ENCODE measurements at regions not wholly inside any gene's neighbourhood (a gene's known extent, or its start where the extent isn't known, plus 50 kb on each side); places are given as distances from the start of the nearest gene placed in this dataset.

GRCh38 chr14:85963486-85963885, 433.5 kb downstream of the FLRT2 start:
- no peak overlapping the region for H3K9ac ChIP-seq (ENCODE audit: low read depth in 1 of 2, low read length in 2 of 2)
- H3K36me3 ChIP-seq (ENCODE audit: control insufficient read depth in 4 of 4, insufficient read depth in 3 of 4, low read depth in 1 of 4, low read length in 3 of 4) = no peaks in the 10 kb centered on the region
- no peak overlapping the region for H3K4me3 ChIP-seq (ENCODE audit: low read depth in 1 of 3, low read length in 3 of 3)
- TF ChIP-seq FOXA2 (IDR thresholded peaks at IDR 0.05) (no peak), ZBTB33 (IDR thresholded peaks at IDR 0.05) (no peak), EGR1 (IDR thresholded peaks at IDR 0.05; ENCODE audit: low read depth in 2 of 2) (no peak), SP1 (IDR thresholded peaks at IDR 0.05) (no peak), YY1 (IDR thresholded peaks at IDR 0.05) (no peak), NR2F2 (IDR thresholded peaks at IDR 0.05) (no peak), HNF4A (conservative IDR thresholded peaks at IDR 0.05) (no peak), RXRA (IDR thresholded peaks at IDR 0.05) (no peak), ATF3 (IDR thresholded peaks at IDR 0.05) (no peak), MAX (IDR thresholded peaks at IDR 0.05) (no peak), FOXA1 (IDR thresholded peaks at IDR 0.05) (no peak), REST (IDR thresholded peaks at IDR 0.05) (no peak), TAF1 (conservative IDR thresholded peaks at IDR 0.05) (no peak), JUND (IDR thresholded peaks at IDR 0.05) (no peak), GABPA (IDR thresholded peaks at IDR 0.05 in 1 of 2, conservative IDR thresholded peaks at IDR 0.05 in 1 of 2) (no peak)
- H3K4me1 ChIP-seq (ENCODE audit: control insufficient read depth in 4 of 4, insufficient read depth in 4 of 4, low read length in 3 of 4) = no peaks in the 10 kb centered on the region
- no peak for DNase-seq (ENCODE audit: low spot score)
- no peaks in the 10 kb centered on the region for H3K9me3 ChIP-seq (ENCODE audit: control insufficient read depth in 4 of 4, low read length in 3 of 4)
- no peaks in the 10 kb centered on the region for H3K27me3 ChIP-seq (ENCODE audit: control insufficient read depth in 4 of 4, insufficient read depth in 4 of 4, low read length in 3 of 4)
- H3K27ac ChIP-seq (ENCODE audit: low read depth in 1 of 2, low read length in 2 of 2) = no peak overlapping the region

- Histone ChIP-seq H3K4me1 (ENCODE audit: control insufficient read depth in 4 of 4, insufficient read depth in 4 of 4, low read length in 3 of 4) (no peaks in the 10 kb centered on the region), H3K27me3 (ENCODE audit: control insufficient read depth in 4 of 4, insufficient read depth in 4 of 4, low read length in 3 of 4) (no peaks in the 10 kb centered on the region), H3K4me3 (ENCODE audit: low read depth in 1 of 3, low read length in 3 of 3) (no peak overlapping the region), H3K27ac (ENCODE audit: low read depth in 1 of 2, low read length in 2 of 2) (no peak overlapping the region), H3K9ac (ENCODE audit: low read depth in 1 of 2, low read length in 2 of 2) (no peak overlapping the region), H3K9me3 (ENCODE audit: control insufficient read depth in 4 of 4, low read length in 3 of 4) (no peaks in the 10 kb centered on the region), H3K36me3 (ENCODE audit: control insufficient read depth in 4 of 4, insufficient read depth in 3 of 4, low read depth in 1 of 4, low read length in 3 of 4) (no peaks in the 10 kb centered on the region)
- 61% methylated on average over 2 of the region's 2 CpGs for WGBS
- no peak for DNase-seq (ENCODE audit: low spot score)
- TF ChIP-seq YY1 (IDR thresholded peaks at IDR 0.05) = no peak
- no peak for TF ChIP-seq FOXA1 (IDR thresholded peaks at IDR 0.05)
- TF ChIP-seq FOXA2 (IDR thresholded peaks at IDR 0.05) = no peak
- no peak for TF ChIP-seq ZBTB33 (IDR thresholded peaks at IDR 0.05)
- no peak for TF ChIP-seq RAD21 (IDR thresholded peaks at IDR 0.05)
- TF ChIP-seq MAX (IDR thresholded peaks at IDR 0.05) = no peak
- no peak for TF ChIP-seq JUND (IDR thresholded peaks at IDR 0.05)
- no peak for TF ChIP-seq REST (IDR thresholded peaks at IDR 0.05)
- no peak for TF ChIP-seq ATF3 (IDR thresholded peaks at IDR 0.05)
- TF ChIP-seq HNF4A (conservative IDR thresholded peaks at IDR 0.05) = no peak
Observed at GRCh38 chr14:85960756-85961155, 430.8 kb downstream of the FLRT2 start.
